ENCODE measurements at regions not wholly inside any gene's neighbourhood (a gene's known extent, or its start where the extent isn't known, plus 50 kb on each side); places are given as distances from the start of the nearest gene placed in this dataset.
"Not testable (repeated sequence)": the region's sequence is repeated elsewhere in the genome, so short reads cannot be mapped to it uniquely, and the experiment has no call there.

- intact Hi-C loops (cut with micrococcal nuclease) = not testable (repeated sequence)
These were observed 348.3 kb downstream of the GOLGA6L6 start for GRCh38 chr15:20192982-20193929.

- intact Hi-C loops (cut with micrococcal nuclease) = not testable (repeated sequence)
These were observed 350.0 kb downstream of the GOLGA6L6 start for GRCh38 chr15:20191508-20192125.

GRCh38 chr15:20188611-20189010 is 353.0 kb downstream of the GOLGA6L6 start:
- intact Hi-C loops (cut with micrococcal nuclease) = not testable (repeated sequence)

DNA sequence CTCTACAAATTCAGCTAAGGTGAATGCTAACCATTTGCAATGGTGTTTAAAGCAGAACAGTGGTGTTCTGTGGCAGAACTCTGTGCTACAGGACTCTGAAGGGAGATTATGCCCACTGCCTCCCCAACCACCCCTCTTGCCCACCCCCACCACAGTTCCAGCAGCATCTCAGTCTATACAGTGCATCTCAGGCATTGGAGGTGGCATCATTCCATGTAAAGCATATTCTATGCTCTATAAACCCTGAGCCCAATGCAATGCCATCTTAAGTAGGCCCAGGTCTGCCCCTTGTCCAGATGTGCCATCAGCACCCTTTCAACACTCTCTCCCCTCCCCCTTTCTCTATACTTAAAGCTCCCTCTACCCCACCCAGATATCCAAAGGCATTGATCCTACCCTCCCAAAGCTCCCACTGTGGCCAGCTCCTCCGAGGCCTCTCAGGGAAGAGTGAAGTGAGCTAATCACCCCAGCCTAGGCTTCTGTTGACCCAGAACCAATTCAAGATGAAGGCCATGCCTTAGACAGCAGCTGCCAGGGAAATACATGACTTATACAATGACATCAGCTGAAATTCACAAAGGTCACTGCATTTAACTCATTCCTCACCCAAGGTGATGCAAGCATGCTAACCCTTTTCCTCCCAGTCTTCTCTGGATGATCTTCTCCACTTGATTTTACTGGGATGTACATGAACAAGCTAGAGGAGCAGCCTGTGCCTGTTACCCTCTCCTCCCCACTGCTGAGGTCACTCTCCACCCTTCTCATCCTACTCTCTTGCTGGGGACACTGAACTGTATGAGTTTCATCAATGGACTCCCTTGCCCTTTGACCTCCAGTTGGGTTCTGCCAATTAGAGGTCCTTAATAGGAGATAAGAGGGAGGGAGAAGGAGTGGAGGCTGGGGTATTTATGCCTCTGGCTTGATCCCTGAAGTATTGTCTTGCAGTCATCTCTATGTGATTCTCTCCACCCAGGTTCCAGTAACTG is 353.9 kb downstream of the GOLGA6L6 start:
- intact Hi-C loops (cut with micrococcal nuclease) = not testable (repeated sequence)

DNA sequence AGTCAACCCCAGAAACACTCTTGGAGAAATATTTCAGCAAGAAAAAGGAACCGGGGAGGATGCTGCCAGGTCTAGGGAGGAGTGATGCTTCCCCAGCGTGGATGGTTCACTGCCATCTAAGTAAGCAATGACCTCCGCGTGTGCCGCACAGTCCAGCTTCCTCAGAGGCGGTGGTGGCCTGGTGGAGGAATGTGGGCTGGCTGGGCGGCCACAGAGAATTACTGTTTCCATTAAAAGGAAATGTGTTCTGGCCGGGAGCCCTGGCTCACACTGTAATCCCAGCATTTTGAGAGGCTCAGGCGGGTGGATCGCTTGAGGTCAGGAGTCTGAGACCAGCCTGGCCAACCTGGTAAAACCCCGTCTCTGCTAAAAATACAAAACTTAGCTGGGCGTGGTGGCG is 356.7 kb downstream of the GOLGA6L6 start:
- intact Hi-C loops (cut with micrococcal nuclease) = not testable (repeated sequence)

DNA sequence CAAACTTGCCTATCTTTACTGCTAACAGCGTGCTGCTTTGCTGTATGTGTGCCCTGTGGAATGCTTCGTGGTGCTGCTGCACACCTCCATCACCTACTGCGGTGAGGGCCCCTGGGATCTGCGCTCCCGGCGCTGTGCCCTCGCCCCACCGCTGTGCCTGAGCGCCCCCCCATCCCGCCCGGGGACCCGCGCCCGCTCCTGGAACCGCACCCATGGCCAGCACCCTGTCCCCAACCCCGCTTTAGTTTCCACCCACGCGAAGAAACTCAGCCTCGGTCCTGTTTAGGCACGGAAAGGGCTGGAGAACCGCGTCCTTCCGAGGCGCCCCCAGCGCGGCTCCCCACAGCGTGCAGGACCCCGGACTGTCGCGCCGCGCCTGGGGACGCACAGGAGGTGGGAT is 373.4 kb downstream of the GOLGA6L6 start:
- intact Hi-C loops (cut with micrococcal nuclease) = not testable (repeated sequence)

DNA sequence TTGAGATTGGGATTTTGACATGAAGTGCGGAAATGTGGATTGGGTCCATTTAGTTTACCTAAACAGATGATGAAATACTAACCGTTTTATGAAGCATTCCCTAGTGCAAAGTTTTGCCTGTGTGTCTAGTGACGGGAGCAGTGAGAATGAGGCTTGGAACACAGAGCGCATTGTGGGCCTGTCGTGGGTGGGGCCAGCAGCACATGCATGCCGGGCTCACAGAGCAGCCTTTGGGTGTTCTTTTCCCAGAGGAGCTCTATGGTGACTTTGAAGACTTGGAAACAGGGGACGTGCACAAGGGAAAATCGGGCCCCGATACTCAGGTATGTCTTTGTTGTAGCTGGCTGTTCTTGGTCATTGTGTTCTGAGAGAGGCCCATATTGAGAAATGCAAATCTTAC is 388.1 kb downstream of the GOLGA6L6 start:
- intact Hi-C loops (cut with micrococcal nuclease) = not testable (repeated sequence)

DNA sequence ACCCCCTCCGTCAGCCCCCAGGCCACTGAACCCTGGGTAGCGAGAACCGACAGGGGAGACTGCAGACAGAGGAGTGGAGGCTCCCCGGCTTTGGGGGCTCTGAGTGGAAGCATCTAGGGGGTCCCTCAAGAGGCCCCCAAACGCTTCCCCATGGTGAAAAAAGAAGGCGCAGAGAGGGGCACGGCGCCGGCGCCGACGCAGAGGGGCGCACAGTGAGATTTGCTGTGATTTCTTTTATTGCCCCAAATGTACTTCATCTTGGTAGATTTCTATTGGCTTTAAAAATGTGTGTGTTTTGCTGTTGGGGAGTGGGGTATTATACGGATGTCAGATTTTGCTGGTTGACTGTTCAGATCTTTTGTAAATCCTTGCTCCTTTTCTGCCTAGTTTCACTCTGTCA is 392.9 kb downstream of the GOLGA6L6 start:
- intact Hi-C loops (cut with micrococcal nuclease) = not testable (repeated sequence)

GRCh38 chr15:20148008-20148407 is 393.6 kb downstream of the GOLGA6L6 start:
- intact Hi-C loops (cut with micrococcal nuclease) = not testable (repeated sequence)

DNA sequence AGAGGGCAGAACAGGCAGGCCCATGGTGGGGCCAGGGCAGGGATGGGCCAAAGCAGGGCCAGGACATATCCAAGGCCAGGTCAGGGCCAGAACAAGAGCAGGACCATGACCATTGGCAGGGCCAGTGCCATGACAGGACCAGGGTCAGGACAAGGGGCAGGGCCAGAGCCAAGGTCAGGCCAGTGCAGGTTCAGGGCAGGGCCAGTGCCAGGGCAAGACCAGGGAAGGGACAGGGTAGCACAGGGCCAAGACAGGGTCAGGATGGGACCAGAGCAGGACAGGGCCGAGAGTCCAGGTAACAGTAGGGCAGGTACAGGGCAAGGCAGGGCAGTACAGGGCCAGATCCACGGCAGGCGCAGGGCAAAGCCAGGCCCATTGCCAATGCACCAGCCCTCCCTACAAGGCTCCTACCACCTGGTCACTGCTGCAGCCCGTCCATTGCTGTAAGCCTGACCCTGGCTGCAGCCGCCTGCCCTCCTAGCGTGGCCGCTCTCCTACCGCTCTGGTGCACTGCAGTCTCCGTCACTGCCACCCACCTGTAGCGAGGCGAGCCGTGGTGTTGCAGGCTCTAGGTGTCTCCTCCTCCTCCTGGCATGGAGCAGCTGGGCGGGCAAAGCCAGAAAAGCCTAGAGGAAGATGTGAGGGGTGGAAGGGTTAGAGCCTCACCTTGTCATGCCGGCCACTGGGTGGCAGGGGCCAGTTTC is 397.1 kb downstream of the GOLGA6L6 start:
- intact Hi-C loops (cut with micrococcal nuclease) = not testable (repeated sequence)

- intact Hi-C loops (cut with micrococcal nuclease) = not testable (repeated sequence)
These were observed 398.7 kb downstream of the GOLGA6L6 start for GRCh38 chr15:20142906-20143305.

GRCh38 chr15:20142410-20142809 is 399.2 kb downstream of the GOLGA6L6 start:
- intact Hi-C loops (cut with micrococcal nuclease) = not testable (repeated sequence)

DNA sequence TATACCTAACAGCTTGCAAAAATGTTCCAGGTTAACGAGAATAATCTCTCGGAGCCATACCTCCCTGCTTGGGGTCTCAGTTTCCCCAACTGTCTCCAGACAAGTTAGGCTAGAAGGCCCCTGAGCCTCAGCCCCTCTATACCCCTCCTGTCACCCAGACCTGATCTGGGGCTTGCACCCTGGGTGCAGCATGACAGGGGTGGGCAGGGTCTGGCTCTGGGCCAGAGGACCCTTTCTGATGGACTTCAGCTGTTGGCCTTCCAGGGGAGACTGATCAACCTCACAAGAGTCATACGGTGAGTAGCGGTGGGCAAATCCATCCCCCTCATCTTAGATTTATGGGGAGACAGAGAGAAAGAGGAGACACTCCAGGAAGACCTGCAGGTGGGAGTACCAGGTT is 416.9 kb downstream of the GOLGA6L6 start:
- intact Hi-C loops (cut with micrococcal nuclease) = not testable (repeated sequence)

DNA sequence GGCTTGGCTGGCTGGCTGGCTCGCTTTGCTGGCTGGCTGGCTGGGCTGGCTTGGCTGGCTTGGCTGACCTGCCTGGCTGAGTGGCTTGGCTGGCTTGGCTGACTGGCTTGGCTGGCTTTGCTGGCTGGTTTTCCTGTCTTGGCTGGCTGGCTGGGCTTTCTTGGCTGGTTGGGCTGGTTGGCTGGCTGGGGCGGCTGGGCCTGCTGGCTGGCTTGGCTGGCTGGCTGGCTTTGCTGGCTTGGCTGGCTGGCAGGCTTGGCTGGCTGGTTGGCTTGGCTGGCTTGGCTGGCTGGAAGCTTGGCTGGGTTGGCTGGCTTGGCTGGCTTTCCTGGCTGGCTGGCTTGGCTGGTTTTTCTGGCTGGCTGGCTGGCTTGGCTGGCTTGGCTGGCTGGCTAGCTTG is 435.6 kb downstream of the GOLGA6L6 start:
- intact Hi-C loops (cut with micrococcal nuclease) = no loop called here

- intact Hi-C loops (cut with micrococcal nuclease) = not testable (repeated sequence)
These were observed 436.3 kb downstream of the GOLGA6L6 start for GRCh38 chr15:20105011-20105990.

- intact Hi-C loops (cut with micrococcal nuclease) = not testable (repeated sequence)
These were observed 437.0 kb downstream of the GOLGA6L6 start for GRCh38 chr15:20104551-20104950.

GRCh38 chr15:20102862-20103261 is 438.7 kb downstream of the GOLGA6L6 start:
- intact Hi-C loops (cut with micrococcal nuclease) = not testable (repeated sequence)

- intact Hi-C loops (cut with micrococcal nuclease) = not testable (repeated sequence)
These were observed 439.4 kb downstream of the GOLGA6L6 start for GRCh38 chr15:20102209-20102608.

GRCh38 chr15:20101281-20101680 is 440.3 kb downstream of the GOLGA6L6 start:
- intact Hi-C loops (cut with micrococcal nuclease) = not testable (repeated sequence)
